ENCODE measurements at regions not wholly inside any gene's neighbourhood (a gene's known extent, or its start where the extent isn't known, plus 50 kb on each side); places are given as distances from the start of the nearest gene placed in this dataset.
A peak's percentile ranks its signal among the peaks of the same experiment; 100 is the strongest.

GRCh38 chr4:153146961-153147360, 57.3 kb upstream of the TRIM2 start:
- peaks cover 19% of the 10 kb centered on the region for H3K4me1 Mint-ChIP-seq (ENCODE audit: unreplicated experiment)
- H3K27ac Mint-ChIP-seq = no peak overlapping the region
- H3K27me3 Mint-ChIP-seq = peaks cover 6% of the 10 kb centered on the region
- no peaks in the 10 kb centered on the region for H3K36me3 Mint-ChIP-seq
- no peak overlapping the region for H3K4me3 Mint-ChIP-seq
- TF ChIP-seq CTCF (conservative IDR thresholded peaks at IDR 0.05) = no peak
- no peaks in the 10 kb centered on the region for H3K9me3 Mint-ChIP-seq
- DNase-seq (ENCODE audit: extremely low spot score, unreplicated experiment) = no peak

- H3K4me1 Mint-ChIP-seq (ENCODE audit: unreplicated experiment) = peaks cover 14% of the 10 kb centered on the region
- H3K27me3 Mint-ChIP-seq = peaks cover 7% of the 10 kb centered on the region
- H3K27ac Mint-ChIP-seq = no peak overlapping the region
- no peak overlapping the region for H3K4me3 Mint-ChIP-seq
- no peak for TF ChIP-seq CTCF (conservative IDR thresholded peaks at IDR 0.05)
- no peaks in the 10 kb centered on the region for H3K9me3 Mint-ChIP-seq
- DNase-seq (ENCODE audit: extremely low spot score, unreplicated experiment) = no peak
- no peaks in the 10 kb centered on the region for H3K36me3 Mint-ChIP-seq
Measured at GRCh38 chr4:153148791-153149190, 55.5 kb upstream of the TRIM2 start.

- TF ChIP-seq CTCF (conservative IDR thresholded peaks at IDR 0.05) = no peak
- Mint-ChIP-seq H3K27ac (peak overlapping the region; percentile 99), H3K4me1 (ENCODE audit: unreplicated experiment) (peaks cover 35% of the 10 kb centered on the region), H3K27me3 (peaks cover 13% of the 10 kb centered on the region), H3K36me3 (no peaks in the 10 kb centered on the region), H3K9me3 (no peaks in the 10 kb centered on the region), H3K4me3 (peak overlapping the region; percentile 92)
- peak; percentile 87 for DNase-seq (ENCODE audit: extremely low spot score, unreplicated experiment)
Measured at GRCh38 chr4:153151535-153152455, 52.4 kb upstream of the TRIM2 start.

- Mint-ChIP-seq H3K4me1 (ENCODE audit: unreplicated experiment) (peaks cover 35% of the 10 kb centered on the region), H3K4me3 (peak overlapping the region; percentile 92), H3K27me3 (peaks cover 13% of the 10 kb centered on the region), H3K27ac (peak overlapping the region; percentile 99), H3K36me3 (no peaks in the 10 kb centered on the region), H3K9me3 (no peaks in the 10 kb centered on the region)
- TF ChIP-seq CTCF (conservative IDR thresholded peaks at IDR 0.05) = no peak
- peak; percentile 75 for DNase-seq (ENCODE audit: extremely low spot score, unreplicated experiment)
Measured at GRCh38 chr4:153152501-153153338, 51.5 kb upstream of the TRIM2 start.

GRCh38 chr4:153153339-153153871, 50.8 kb upstream of the TRIM2 start:
- Mint-ChIP-seq H3K36me3 (no peaks in the 10 kb centered on the region), H3K27me3 (peaks cover 13% of the 10 kb centered on the region), H3K4me1 (ENCODE audit: unreplicated experiment) (peaks cover 35% of the 10 kb centered on the region), H3K27ac (peak overlapping the region; percentile 99), H3K9me3 (no peaks in the 10 kb centered on the region), H3K4me3 (peak overlapping the region; percentile 92)
- peak; percentile 53 for TF ChIP-seq CTCF (conservative IDR thresholded peaks at IDR 0.05)
- DNase-seq (ENCODE audit: extremely low spot score, unreplicated experiment) = peak; percentile 77

Measured in type B pancreatic cell (in vitro differentiated cells).